Cardiac fibroblast (primary cell): ENCODE measurements at regions not wholly inside any gene's neighbourhood (a gene's known extent, or its start where the extent isn't known, plus 50 kb on each side); places are given as distances from the start of the nearest gene placed in this dataset.

Source experiments
- DNase-seq, 2 donors: peaks; one replicate each; pipeline versions ENCODE4 v3.0.0 to v3.0.0-alpha.2; 2010; ENCODE audit warnings: low read depth in 2 of 2
- H3K4me3 ChIP-seq, 2 donors: replicated peaks in 1 of 2; 1 replicate in 1 of 2; 2 replicates in 1 of 2; pipeline ENCODE4 v1.5.1; 2011; ENCODE audit warnings: low read depth in 2 of 2, low read length in 2 of 2, mild to moderate bottlenecking in 2 of 2, moderate library complexity in 1 of 2
- TF ChIP-seq, protein P1 (sequence below): IDR thresholded peaks from one replicate; pipeline ENCODE4 v1.5.1; 2011; ENCODE audit warnings: low read depth, mild to moderate bottlenecking, low read length, inconsistent platforms

- TF ChIP-seq, protein P1, sequence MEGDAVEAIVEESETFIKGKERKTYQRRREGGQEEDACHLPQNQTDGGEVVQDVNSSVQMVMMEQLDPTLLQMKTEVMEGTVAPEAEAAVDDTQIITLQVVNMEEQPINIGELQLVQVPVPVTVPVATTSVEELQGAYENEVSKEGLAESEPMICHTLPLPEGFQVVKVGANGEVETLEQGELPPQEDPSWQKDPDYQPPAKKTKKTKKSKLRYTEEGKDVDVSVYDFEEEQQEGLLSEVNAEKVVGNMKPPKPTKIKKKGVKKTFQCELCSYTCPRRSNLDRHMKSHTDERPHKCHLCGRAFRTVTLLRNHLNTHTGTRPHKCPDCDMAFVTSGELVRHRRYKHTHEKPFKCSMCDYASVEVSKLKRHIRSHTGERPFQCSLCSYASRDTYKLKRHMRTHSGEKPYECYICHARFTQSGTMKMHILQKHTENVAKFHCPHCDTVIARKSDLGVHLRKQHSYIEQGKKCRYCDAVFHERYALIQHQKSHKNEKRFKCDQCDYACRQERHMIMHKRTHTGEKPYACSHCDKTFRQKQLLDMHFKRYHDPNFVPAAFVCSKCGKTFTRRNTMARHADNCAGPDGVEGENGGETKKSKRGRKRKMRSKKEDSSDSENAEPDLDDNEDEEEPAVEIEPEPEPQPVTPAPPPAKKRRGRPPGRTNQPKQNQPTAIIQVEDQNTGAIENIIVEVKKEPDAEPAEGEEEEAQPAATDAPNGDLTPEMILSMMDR = no peak
These were observed 68.4 kb upstream of the SORL1 start for GRCh38 chr11:121383716-121384115.

DNA sequence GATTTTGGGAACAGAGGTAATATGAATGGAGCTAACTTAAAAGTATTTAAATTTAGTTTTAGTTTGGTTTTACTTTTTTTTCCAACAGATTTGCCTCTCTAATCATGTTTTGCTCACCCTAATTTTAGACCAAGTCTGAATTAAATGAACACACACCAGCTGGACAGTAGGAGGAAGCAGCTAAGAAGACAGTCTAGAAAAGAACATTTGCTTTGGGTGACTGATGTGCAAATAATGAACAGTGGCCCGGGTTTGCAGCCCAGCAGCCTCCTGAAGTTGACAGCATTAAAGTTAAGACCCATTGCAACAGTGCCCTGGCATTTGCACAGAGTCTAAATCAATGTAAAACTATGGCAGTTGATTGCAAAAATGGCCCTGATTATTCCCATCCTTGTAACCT is 66.4 kb upstream of the SORL1 start:
- DNase-seq = no peak
- no peak overlapping the region for H3K4me3 ChIP-seq
- TF ChIP-seq, protein P1 = no peak

More at GRCh38 chr11:121383716-121384115, 68.4 kb upstream of the SORL1 start:
- DNase-seq = no peak
- no peak overlapping the region for H3K4me3 ChIP-seq
